Neuronal stem cell (in vitro differentiated cells): ENCODE measurements at regions not wholly inside any gene's neighbourhood (a gene's known extent, or its start where the extent isn't known, plus 50 kb on each side); places are given as distances from the start of the nearest gene placed in this dataset.

ENCODE experiments used
- DNase-seq: peaks from one replicate; pipeline ENCODE4 v3.0.0-alpha.2; 2013; ENCODE audit warnings: low spot score
- H2AFZ ChIP-seq: one replicate; pipeline ENCODE4 v1.6.1; 2013; ENCODE audit warnings: mild to moderate bottlenecking, low read length, inconsistent platforms
- H2AK5ac ChIP-seq: 2 replicates; pipeline ENCODE4 v1.6.1; 2013; ENCODE audit warnings: low read depth, mild to moderate bottlenecking, inconsistent platforms, low read length, moderate library complexity, mixed read lengths
- H2BK120ac ChIP-seq: 2 replicates; pipeline ENCODE4 v1.6.1; 2013; ENCODE audit warnings: low read depth, mild to moderate bottlenecking, inconsistent platforms, low read length, moderate library complexity, mixed read lengths
- H2BK12ac ChIP-seq: one replicate; pipeline ENCODE4 v1.6.1; 2013; ENCODE audit warnings: low read length, inconsistent platforms
- H2BK15ac ChIP-seq: 2 replicates; pipeline ENCODE4 v1.6.1; 2013; ENCODE audit warnings: mild to moderate bottlenecking, low read length, inconsistent platforms, mixed read lengths
- H2BK5ac ChIP-seq: one replicate; pipeline ENCODE4 v1.6.1; 2013; ENCODE audit warnings: inconsistent platforms, mild to moderate bottlenecking, low read length, moderate library complexity
- H3K14ac ChIP-seq: one replicate; pipeline ENCODE4 v1.6.1; 2013; ENCODE audit warnings: low read length, inconsistent platforms
- H3K18ac ChIP-seq: 2 replicates; pipeline ENCODE4 v1.6.1; 2013; ENCODE audit warnings: low read length, inconsistent platforms
- H3K23ac ChIP-seq: 2 replicates; pipeline ENCODE4 v1.6.1; 2013; ENCODE audit warnings: low read depth, mild to moderate bottlenecking, mixed read lengths, low read length, inconsistent platforms; ENCODE audit not compliant: poor library complexity
- H3K27ac ChIP-seq: replicated peaks from 3 replicates; pipeline ENCODE4 v1.5.1; 2013; ENCODE audit warnings: low read length, inconsistent platforms
- H3K27me3 ChIP-seq, 3 experiments: 2 replicates each; pipeline ENCODE4 v1.6.1; 2013; ENCODE audit warnings: low read length in 3 of 3, mild to moderate bottlenecking in 2 of 3, inconsistent platforms in 1 of 3, low read depth in 1 of 3, mixed read lengths in 1 of 3, moderate library complexity in 1 of 3; ENCODE audit not compliant: control insufficient read depth in 3 of 3, insufficient read depth in 3 of 3
- H3K36me3 ChIP-seq, 2 donors: replicated peaks in 1 of 2; 2 replicates each; pipeline ENCODE4 v1.6.1; 2013; ENCODE audit warnings: low read length in 2 of 2; ENCODE audit not compliant: control insufficient read depth in 2 of 2, insufficient read depth in 2 of 2
- H3K4ac ChIP-seq: 2 replicates; pipeline ENCODE4 v1.6.1; 2013; ENCODE audit warnings: inconsistent platforms, mild to moderate bottlenecking, low read length, moderate library complexity
- H3K4me1 ChIP-seq, 2 donors: 1 replicate in 1 of 2; 2 replicates in 1 of 2; pipeline ENCODE4 v1.6.1; 2013; ENCODE audit warnings: low read length in 2 of 2, low read depth in 1 of 2; ENCODE audit not compliant: control insufficient read depth in 2 of 2, insufficient read depth in 1 of 2
- H3K4me2 ChIP-seq: one replicate; pipeline ENCODE4 v1.6.1; 2013; ENCODE audit warnings: mild to moderate bottlenecking, low read length, inconsistent platforms; ENCODE audit not compliant: insufficient read depth, poor library complexity, severe bottlenecking
- H3K4me3 ChIP-seq, 2 donors: 2 replicates each; pipeline ENCODE4 v1.5.1; 2013; ENCODE audit warnings: low read length in 2 of 2, mild to moderate bottlenecking in 2 of 2, inconsistent platforms in 1 of 2, moderate library complexity in 1 of 2
- H3K79me1 ChIP-seq: one replicate; pipeline ENCODE4 v1.6.1; 2013; ENCODE audit warnings: low read depth, mild to moderate bottlenecking, inconsistent platforms, low read length, moderate library complexity
- H3K9ac ChIP-seq: one replicate; pipeline ENCODE4 v1.6.1; 2013; ENCODE audit warnings: mild to moderate bottlenecking, low read depth, low read length, inconsistent platforms; ENCODE audit not compliant: poor library complexity
- H3K9me3 ChIP-seq, 2 donors: replicated peaks in 1 of 2; 2 replicates each; pipeline versions ENCODE3 to v1.6.1; 2013; ENCODE audit warnings: low read length in 2 of 2, mild to moderate bottlenecking in 2 of 2, inconsistent platforms in 1 of 2, low read depth in 1 of 2, mixed read lengths in 1 of 2, moderate library complexity in 1 of 2; ENCODE audit not compliant: control insufficient read depth in 2 of 2, insufficient read depth in 1 of 2
- H4K8ac ChIP-seq: one replicate; pipeline ENCODE4 v1.6.1; 2013; ENCODE audit warnings: low read depth, mild to moderate bottlenecking, inconsistent platforms, low read length, moderate library complexity
- H4K91ac ChIP-seq: one replicate; pipeline ENCODE4 v1.6.1; 2013; ENCODE audit warnings: low read length, low read depth, mild to moderate bottlenecking, inconsistent platforms; ENCODE audit not compliant: poor library complexity
- WGBS, 2 donors: extraction: QIAGEN DNeasy Blood & Tissue Kit; methylation state at CpG; one replicate each; pipeline ENCODE4 v1.1.7; 2013; ENCODE audit warnings: missing lambda C conversion rate in 2 of 2, mixed read lengths in 1 of 2; ENCODE audit not compliant: insufficient read length in 2 of 2, insufficient replicate concordance in 1 of 2; ENCODE audit errors: extremely low coverage in 2 of 2; 5-methylcytosine and 5-hydroxymethylcytosine counted together

DNA sequence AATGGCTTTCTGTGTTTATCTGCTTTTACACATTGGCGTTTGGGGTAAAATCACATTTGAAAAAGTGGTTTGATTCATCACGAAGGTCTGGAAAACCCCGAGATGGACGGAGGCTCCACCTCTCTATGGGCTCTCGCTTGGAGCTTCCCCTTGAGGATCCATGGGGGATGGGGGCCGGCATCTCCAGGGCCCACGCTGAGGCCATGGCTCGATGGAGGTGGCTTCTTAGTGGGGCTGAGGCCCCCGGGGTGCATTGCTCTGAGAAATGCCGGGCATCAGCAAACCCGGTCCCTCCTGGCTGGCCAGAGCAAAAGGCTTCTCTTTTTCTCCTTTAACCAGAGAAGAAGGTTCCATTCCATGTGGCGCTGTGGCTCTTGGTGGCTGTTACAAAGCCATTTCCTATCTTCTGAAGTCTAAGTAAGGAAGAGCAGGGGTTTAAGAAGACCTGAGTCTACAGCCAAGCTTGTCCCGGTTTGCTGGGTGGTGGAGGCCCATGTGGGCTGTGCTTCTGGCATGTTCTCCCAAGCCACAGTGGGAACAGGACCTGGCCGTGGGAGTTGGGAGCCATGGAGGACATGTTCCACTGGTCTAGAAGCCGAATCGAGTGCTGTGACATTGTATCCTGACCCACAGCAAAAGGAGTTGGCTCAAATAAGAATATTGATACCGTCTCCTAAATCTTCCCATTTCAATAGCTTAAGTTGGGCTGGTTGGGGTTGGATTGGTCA is 243.5 kb upstream of the PITRM1 start:
- Histone ChIP-seq H2BK15ac (no peak overlapping the region), H3K36me3 (no peaks in the 10 kb centered on the region), H3K27me3 (no peaks in the 10 kb centered on the region), H3K23ac (no peak overlapping the region), H2AFZ (no peak overlapping the region), H3K4me1 (peaks cover 10 to 13% of the 10 kb centered on the region in 2 donors), H3K4ac (no peak overlapping the region), H4K8ac (no peak overlapping the region), H3K27ac (no peak overlapping the region), H3K18ac (peak overlapping the region; percentile 13), H3K79me1 (no peaks in the 10 kb centered on the region), H2AK5ac (no peak overlapping the region), H2BK12ac (no peak overlapping the region), H3K4me3 (no peak overlapping the region), H3K4me2 (no peak overlapping the region), H4K91ac (no peak overlapping the region), H3K9ac (no peak overlapping the region), H3K9me3 (peaks cover 0 to 4% of the 10 kb centered on the region in 2 donors), H3K14ac (no peak overlapping the region), H2BK120ac (no peak overlapping the region), H2BK5ac (no peak overlapping the region)
- no CpG with 5 or more reads among the region's 17 CpGs for WGBS, 2 donors
- no peak for DNase-seq

DNA sequence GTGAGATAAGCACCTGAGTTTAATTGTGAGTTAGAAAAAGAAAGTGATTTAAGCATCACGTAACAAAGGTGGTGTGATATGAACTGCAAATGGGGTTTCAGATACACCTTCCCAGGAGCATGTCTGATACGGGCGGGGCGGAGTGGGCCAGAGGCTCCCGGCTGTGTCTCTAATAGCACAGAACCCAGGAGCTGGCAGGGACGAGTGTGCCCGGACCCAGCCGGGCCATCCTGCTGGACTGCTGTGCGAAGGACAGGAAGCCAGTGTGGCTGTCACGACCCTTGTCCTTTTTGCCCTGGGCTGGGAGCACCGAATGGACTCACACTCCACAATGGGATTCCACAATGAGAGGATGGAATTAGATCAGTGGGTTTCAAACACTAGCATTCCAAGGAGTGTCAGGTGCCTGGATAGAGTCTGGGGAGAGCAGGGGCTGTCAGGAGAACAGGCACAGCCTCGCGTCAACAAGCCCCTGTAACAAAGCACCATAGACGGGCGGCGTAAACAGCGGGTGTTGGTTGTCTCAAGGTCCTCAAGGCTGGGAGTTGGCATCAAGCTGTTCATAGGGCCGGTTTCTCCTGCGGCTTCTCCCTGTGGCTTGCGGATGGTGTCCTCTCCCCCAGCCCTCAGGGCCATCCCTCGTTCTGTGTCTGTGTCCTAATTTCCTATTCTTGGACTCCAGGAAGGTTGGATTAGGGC is 242.6 kb upstream of the PITRM1 start:
- H3K36me3 ChIP-seq, result no peaks in the 10 kb centered on the region
- H2BK15ac ChIP-seq, result peak overlapping the region; percentile 53
- H3K9ac ChIP-seq, result no peak overlapping the region
- H2BK12ac ChIP-seq, result no peak overlapping the region
- H3K27ac ChIP-seq, result no peak overlapping the region
- no peak overlapping the region for H3K4ac ChIP-seq
- H3K4me2 ChIP-seq, result no peak overlapping the region
- no peak for DNase-seq
- H2AFZ ChIP-seq, result peak overlapping the region; percentile 84
- no peak overlapping the region for H2BK5ac ChIP-seq
- no peak overlapping the region for H3K23ac ChIP-seq
- no peak overlapping the region for H4K91ac ChIP-seq
- H3K4me1 ChIP-seq, result peaks cover 10 to 13% of the 10 kb centered on the region in 2 donors
- no CpG with 5 or more reads among the region's 21 CpGs for WGBS, 2 donors
- H3K9me3 ChIP-seq, result peaks cover 0 to 5% of the 10 kb centered on the region in 2 donors
- no peak overlapping the region for H3K14ac ChIP-seq
- H3K4me3 ChIP-seq, result no peak overlapping the region
- peak overlapping the region; percentile 23 for H2BK120ac ChIP-seq
- H3K79me1 ChIP-seq, result no peaks in the 10 kb centered on the region
- no peak overlapping the region for H2AK5ac ChIP-seq
- no peaks in the 10 kb centered on the region for H3K27me3 ChIP-seq
- H3K18ac ChIP-seq, result peak overlapping the region; percentile 69
- H4K8ac ChIP-seq, result no peak overlapping the region

DNA sequence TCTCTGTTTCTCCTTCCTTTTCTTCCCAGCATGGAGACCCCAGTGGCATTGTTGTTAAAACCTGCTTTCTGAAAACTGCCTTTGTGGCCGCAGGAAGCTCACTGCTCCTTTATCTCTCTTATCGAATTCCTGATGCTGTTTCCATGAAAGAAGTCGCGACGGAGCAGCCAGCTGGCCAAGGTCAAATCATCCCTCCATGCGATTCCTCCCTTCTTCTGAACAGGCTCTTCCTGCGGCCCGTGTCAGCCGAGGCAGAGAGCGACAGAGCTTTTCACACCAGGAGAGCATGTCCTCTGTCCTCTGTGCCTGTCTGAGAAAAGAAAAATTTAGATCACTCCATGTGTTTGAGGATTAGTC is 242.1 kb upstream of the PITRM1 start:
- Histone ChIP-seq H4K8ac (no peak overlapping the region), H2AFZ (peak overlapping the region; percentile 84), H2AK5ac (no peak overlapping the region), H4K91ac (no peak overlapping the region), H3K23ac (no peak overlapping the region), H3K79me1 (no peaks in the 10 kb centered on the region), H3K9me3 (peaks cover 0 to 5% of the 10 kb centered on the region in 2 donors), H2BK15ac (peak overlapping the region; percentile 73), H3K27me3 (no peaks in the 10 kb centered on the region), H2BK5ac (no peak overlapping the region), H3K4me3 (no peak overlapping the region), H3K9ac (no peak overlapping the region), H2BK120ac (no peak overlapping the region), H3K27ac (no peak overlapping the region), H3K14ac (no peak overlapping the region), H3K18ac (no peak overlapping the region), H3K4ac (no peak overlapping the region), H3K4me2 (no peak overlapping the region), H2BK12ac (no peak overlapping the region), H3K4me1 (peaks cover 10 to 13% of the 10 kb centered on the region in 2 donors), H3K36me3 (no peaks in the 10 kb centered on the region)
- WGBS, 2 donors, result no CpG with 5 or more reads among the region's 10 CpGs
- no peak for DNase-seq

DNA sequence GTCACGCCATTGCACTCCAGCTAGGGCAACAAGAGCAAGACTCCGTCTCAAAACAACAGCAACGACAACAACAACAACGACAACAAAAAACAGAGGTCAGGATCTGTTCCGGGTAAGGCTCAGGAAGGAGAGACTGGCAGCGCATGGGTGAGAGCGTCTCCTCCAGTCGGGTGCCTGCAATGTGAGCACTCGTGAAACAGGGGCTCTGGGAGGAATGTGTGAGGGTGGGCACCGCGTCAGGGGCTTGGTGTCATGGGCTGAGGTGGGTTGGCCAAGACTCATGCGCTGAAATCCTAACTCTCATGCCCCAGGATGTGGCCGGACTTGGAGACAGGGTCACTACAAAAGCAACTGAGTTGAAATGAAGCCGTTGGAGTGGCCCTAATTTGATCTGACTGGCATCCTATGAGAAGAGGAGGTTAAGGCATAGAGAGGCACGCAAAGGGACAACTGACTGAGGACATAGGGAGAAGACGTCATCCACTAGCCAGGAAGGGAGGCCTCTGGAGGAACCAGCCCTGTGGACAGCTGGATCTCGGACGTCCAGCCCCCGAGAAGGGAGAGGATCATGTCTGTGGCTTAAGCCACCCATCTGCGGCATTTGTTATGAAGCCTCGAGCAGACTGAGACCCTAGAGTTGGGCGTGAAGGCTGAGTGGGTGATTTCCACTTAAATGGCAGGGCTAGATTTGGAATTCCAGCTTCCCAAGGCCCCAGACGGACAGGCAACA is 241.5 kb upstream of the PITRM1 start:
- no peak overlapping the region for H4K91ac ChIP-seq
- H3K18ac ChIP-seq, result peak overlapping the region; percentile 76
- H3K4me2 ChIP-seq, result no peak overlapping the region
- peak overlapping the region; percentile 73 for H2BK15ac ChIP-seq
- H3K9me3 ChIP-seq, result peaks cover 0 to 5% of the 10 kb centered on the region in 2 donors
- H2BK12ac ChIP-seq, result no peak overlapping the region
- H2BK5ac ChIP-seq, result no peak overlapping the region
- H2AFZ ChIP-seq, result peak overlapping the region; percentile 84
- H3K4me3 ChIP-seq, result no peak overlapping the region
- H3K4me1 ChIP-seq, result peaks cover 10 to 13% of the 10 kb centered on the region in 2 donors
- H3K23ac ChIP-seq, result no peak overlapping the region
- H2AK5ac ChIP-seq, result no peak overlapping the region
- WGBS, 2 donors, result no CpG with 5 or more reads among the region's 23 CpGs
- no peak overlapping the region for H3K9ac ChIP-seq
- H3K79me1 ChIP-seq, result no peaks in the 10 kb centered on the region
- H3K36me3 ChIP-seq, result no peaks in the 10 kb centered on the region
- H3K14ac ChIP-seq, result no peak overlapping the region
- H3K4ac ChIP-seq, result no peak overlapping the region
- no peaks in the 10 kb centered on the region for H3K27me3 ChIP-seq
- H2BK120ac ChIP-seq, result no peak overlapping the region
- H3K27ac ChIP-seq, result no peak overlapping the region
- no peak overlapping the region for H4K8ac ChIP-seq
- no peak for DNase-seq
